ENCODE measurements at regions not wholly inside any gene's neighbourhood (a gene's known extent, or its start where the extent isn't known, plus 50 kb on each side); places are given as distances from the start of the nearest gene placed in this dataset.

- H3K4me3 ChIP-seq (ENCODE audit: low read depth in 1 of 5, low read length in 5 of 5): no peak overlapping the region
- H3K27me3 ChIP-seq (ENCODE audit: control insufficient read depth in 5 of 5, insufficient read depth in 4 of 5, low read length in 5 of 5): no peaks in the 10 kb centered on the region
- peaks cover 0 to 5% (median 0%) of the 10 kb centered on the region in 5 donors for H3K9me3 ChIP-seq (ENCODE audit: control insufficient read depth in 5 of 5, low read length in 5 of 5)
- no peaks in the 10 kb centered on the region for H3K4me1 ChIP-seq (ENCODE audit: control insufficient read depth in 5 of 5, insufficient read depth in 5 of 5, low read length in 5 of 5)
- H3K9ac ChIP-seq (ENCODE audit: low read length in 5 of 5): no peak overlapping the region
- H3K36me3 ChIP-seq (ENCODE audit: control insufficient read depth in 5 of 5, insufficient read depth in 5 of 5, low read length in 5 of 5): no peaks in the 10 kb centered on the region
- no peak overlapping the region for H3K27ac ChIP-seq (ENCODE audit: low read depth, low read length)
Measured at GRCh38 chr13:64675255-64675892, 2554.8 kb downstream of the PCDH9 start.

DNA sequence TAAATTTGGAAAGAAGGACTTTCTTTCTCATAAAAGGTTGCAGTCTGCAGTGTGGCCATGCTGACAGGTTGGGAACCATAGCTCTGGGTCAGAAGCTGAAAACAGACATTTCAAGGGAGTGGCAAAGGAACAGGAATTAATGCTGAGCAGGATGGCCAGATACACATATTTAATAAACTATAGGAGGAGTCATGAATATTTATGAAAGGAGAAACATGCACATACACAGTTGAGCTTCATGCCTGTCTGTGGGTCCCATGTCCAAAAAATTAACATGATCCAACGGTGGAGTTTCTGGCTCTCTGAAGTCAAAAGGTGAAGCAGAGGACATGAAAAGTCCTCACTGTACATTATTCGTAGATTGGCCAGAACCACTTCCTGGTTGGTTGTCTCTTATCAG, 2556.0 kb downstream of the PCDH9 start:
- Histone ChIP-seq H3K27me3 (ENCODE audit: control insufficient read depth in 5 of 5, insufficient read depth in 4 of 5, low read length in 5 of 5) (no peaks in the 10 kb centered on the region), H3K36me3 (ENCODE audit: control insufficient read depth in 5 of 5, insufficient read depth in 5 of 5, low read length in 5 of 5) (no peaks in the 10 kb centered on the region), H3K9ac (ENCODE audit: low read length in 5 of 5) (no peak overlapping the region), H3K27ac (ENCODE audit: low read depth, low read length) (no peak overlapping the region), H3K9me3 (ENCODE audit: control insufficient read depth in 5 of 5, low read length in 5 of 5) (peaks cover 0 to 3% (median 0%) of the 10 kb centered on the region in 5 donors), H3K4me3 (ENCODE audit: low read depth in 1 of 5, low read length in 5 of 5) (no peak overlapping the region), H3K4me1 (ENCODE audit: control insufficient read depth in 5 of 5, insufficient read depth in 5 of 5, low read length in 5 of 5) (no peaks in the 10 kb centered on the region)

GRCh38 chr13:64672751-64673150, 2557.4 kb downstream of the PCDH9 start:
- no peak overlapping the region for H3K4me3 ChIP-seq (ENCODE audit: low read depth in 1 of 5, low read length in 5 of 5)
- H3K27me3 ChIP-seq (ENCODE audit: control insufficient read depth in 5 of 5, insufficient read depth in 4 of 5, low read length in 5 of 5): no peaks in the 10 kb centered on the region
- H3K9ac ChIP-seq (ENCODE audit: low read length in 5 of 5): no peak overlapping the region
- H3K9me3 ChIP-seq (ENCODE audit: control insufficient read depth in 5 of 5, low read length in 5 of 5): peaks cover 0 to 3% (median 0%) of the 10 kb centered on the region in 5 donors
- H3K4me1 ChIP-seq (ENCODE audit: control insufficient read depth in 5 of 5, insufficient read depth in 5 of 5, low read length in 5 of 5): no peaks in the 10 kb centered on the region
- no peaks in the 10 kb centered on the region for H3K36me3 ChIP-seq (ENCODE audit: control insufficient read depth in 5 of 5, insufficient read depth in 5 of 5, low read length in 5 of 5)
- no peak overlapping the region for H3K27ac ChIP-seq (ENCODE audit: low read depth, low read length)

- H3K36me3 ChIP-seq (ENCODE audit: control insufficient read depth in 5 of 5, insufficient read depth in 5 of 5, low read length in 5 of 5): no peaks in the 10 kb centered on the region
- H3K9me3 ChIP-seq (ENCODE audit: control insufficient read depth in 5 of 5, low read length in 5 of 5): peaks cover 3 to 16% (median 15%) of the 10 kb centered on the region in 5 donors
- no peak overlapping the region for H3K27ac ChIP-seq (ENCODE audit: low read depth, low read length)
- H3K4me1 ChIP-seq (ENCODE audit: control insufficient read depth in 5 of 5, insufficient read depth in 5 of 5, low read length in 5 of 5): no peaks in the 10 kb centered on the region
- H3K27me3 ChIP-seq (ENCODE audit: control insufficient read depth in 5 of 5, insufficient read depth in 4 of 5, low read length in 5 of 5): no peaks in the 10 kb centered on the region
- no peak overlapping the region for H3K4me3 ChIP-seq (ENCODE audit: low read depth in 1 of 5, low read length in 5 of 5)
- no peak overlapping the region for H3K9ac ChIP-seq (ENCODE audit: low read length in 5 of 5)
Measured at GRCh38 chr13:64662887-64663593, 2567.1 kb downstream of the PCDH9 start.

DNA sequence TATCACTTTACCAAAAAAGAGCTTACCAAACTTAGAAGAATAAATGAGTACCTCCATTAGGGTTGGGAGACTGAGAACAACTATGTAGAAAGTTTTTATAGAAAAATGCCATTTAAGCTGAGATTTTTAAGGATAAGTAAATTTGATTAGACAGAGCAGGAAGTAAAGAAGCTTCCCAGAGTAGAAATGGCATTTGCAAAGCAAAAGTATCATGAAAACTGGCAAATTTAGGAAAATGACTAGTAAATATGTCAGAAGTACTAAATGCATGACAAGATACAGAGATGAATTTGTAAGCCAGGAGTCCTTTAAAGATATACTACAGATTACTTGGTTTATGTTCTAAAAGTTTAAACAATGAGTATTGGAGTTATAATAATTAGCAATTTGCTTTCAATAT, 2581.8 kb downstream of the PCDH9 start:
- no peaks in the 10 kb centered on the region for H3K4me1 ChIP-seq (ENCODE audit: control insufficient read depth in 5 of 5, insufficient read depth in 5 of 5, low read length in 5 of 5)
- no peaks in the 10 kb centered on the region for H3K9me3 ChIP-seq (ENCODE audit: control insufficient read depth in 5 of 5, low read length in 5 of 5)
- no peak overlapping the region for H3K27ac ChIP-seq (ENCODE audit: low read depth, low read length)
- no peak overlapping the region for H3K9ac ChIP-seq (ENCODE audit: low read length in 5 of 5)
- no peak overlapping the region for H3K4me3 ChIP-seq (ENCODE audit: low read depth in 1 of 5, low read length in 5 of 5)
- H3K27me3 ChIP-seq (ENCODE audit: control insufficient read depth in 5 of 5, insufficient read depth in 4 of 5, low read length in 5 of 5): no peaks in the 10 kb centered on the region
- H3K36me3 ChIP-seq (ENCODE audit: control insufficient read depth in 5 of 5, insufficient read depth in 5 of 5, low read length in 5 of 5): no peaks in the 10 kb centered on the region

GRCh38 chr13:64643066-64643465, 2587.1 kb downstream of the PCDH9 start:
- Histone ChIP-seq H3K9ac (ENCODE audit: low read length in 5 of 5) (no peak overlapping the region), H3K27me3 (ENCODE audit: control insufficient read depth in 5 of 5, insufficient read depth in 4 of 5, low read length in 5 of 5) (no peaks in the 10 kb centered on the region), H3K4me3 (ENCODE audit: low read depth in 1 of 5, low read length in 5 of 5) (no peak overlapping the region), H3K36me3 (ENCODE audit: control insufficient read depth in 5 of 5, insufficient read depth in 5 of 5, low read length in 5 of 5) (no peaks in the 10 kb centered on the region), H3K4me1 (ENCODE audit: control insufficient read depth in 5 of 5, insufficient read depth in 5 of 5, low read length in 5 of 5) (no peaks in the 10 kb centered on the region), H3K9me3 (ENCODE audit: control insufficient read depth in 5 of 5, low read length in 5 of 5) (no peaks in the 10 kb centered on the region), H3K27ac (ENCODE audit: low read depth, low read length) (no peak overlapping the region)

DNA sequence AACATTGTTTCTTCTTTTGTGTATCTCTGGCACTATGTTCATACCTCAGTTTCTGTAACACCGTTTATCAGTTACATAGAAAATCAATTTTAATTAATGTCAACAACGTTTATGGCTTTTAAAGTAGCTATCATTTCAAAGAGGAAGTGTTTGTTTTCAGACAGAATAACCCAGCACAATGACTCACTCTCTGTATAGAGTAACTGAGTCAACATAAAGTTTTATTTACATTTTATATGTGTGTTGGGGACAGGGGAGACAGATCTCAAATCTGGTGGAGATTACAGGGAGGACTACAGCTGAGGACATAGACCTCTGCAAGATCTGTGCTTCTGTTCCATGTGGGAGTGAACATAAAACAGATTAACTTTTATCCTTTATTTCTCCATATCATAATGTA, 2590.1 kb downstream of the PCDH9 start:
- no peak overlapping the region for H3K27ac ChIP-seq (ENCODE audit: low read depth, low read length)
- no peak overlapping the region for H3K4me3 ChIP-seq (ENCODE audit: low read depth in 1 of 5, low read length in 5 of 5)
- no peaks in the 10 kb centered on the region for H3K27me3 ChIP-seq (ENCODE audit: control insufficient read depth in 5 of 5, insufficient read depth in 4 of 5, low read length in 5 of 5)
- no peaks in the 10 kb centered on the region for H3K9me3 ChIP-seq (ENCODE audit: control insufficient read depth in 5 of 5, low read length in 5 of 5)
- no peaks in the 10 kb centered on the region for H3K36me3 ChIP-seq (ENCODE audit: control insufficient read depth in 5 of 5, insufficient read depth in 5 of 5, low read length in 5 of 5)
- H3K9ac ChIP-seq (ENCODE audit: low read length in 5 of 5): no peak overlapping the region
- no peaks in the 10 kb centered on the region for H3K4me1 ChIP-seq (ENCODE audit: control insufficient read depth in 5 of 5, insufficient read depth in 5 of 5, low read length in 5 of 5)

- Histone ChIP-seq H3K9ac (ENCODE audit: low read length in 5 of 5) (no peak overlapping the region), H3K4me1 (ENCODE audit: control insufficient read depth in 5 of 5, insufficient read depth in 5 of 5, low read length in 5 of 5) (no peaks in the 10 kb centered on the region), H3K27me3 (ENCODE audit: control insufficient read depth in 5 of 5, insufficient read depth in 4 of 5, low read length in 5 of 5) (no peaks in the 10 kb centered on the region), H3K27ac (ENCODE audit: low read depth, low read length) (no peak overlapping the region), H3K9me3 (ENCODE audit: control insufficient read depth in 5 of 5, low read length in 5 of 5) (no peaks in the 10 kb centered on the region), H3K4me3 (ENCODE audit: low read depth in 1 of 5, low read length in 5 of 5) (no peak overlapping the region), H3K36me3 (ENCODE audit: control insufficient read depth in 5 of 5, insufficient read depth in 5 of 5, low read length in 5 of 5) (no peaks in the 10 kb centered on the region)
Measured at GRCh38 chr13:64639206-64639605, 2590.9 kb downstream of the PCDH9 start.

- Histone ChIP-seq H3K27ac (ENCODE audit: low read depth, low read length) (no peak overlapping the region), H3K9me3 (ENCODE audit: control insufficient read depth in 5 of 5, low read length in 5 of 5) (no peaks in the 10 kb centered on the region), H3K36me3 (ENCODE audit: control insufficient read depth in 5 of 5, insufficient read depth in 5 of 5, low read length in 5 of 5) (no peaks in the 10 kb centered on the region), H3K4me3 (ENCODE audit: low read depth in 1 of 5, low read length in 5 of 5) (no peak overlapping the region), H3K27me3 (ENCODE audit: control insufficient read depth in 5 of 5, insufficient read depth in 4 of 5, low read length in 5 of 5) (no peaks in the 10 kb centered on the region), H3K9ac (ENCODE audit: low read length in 5 of 5) (no peak overlapping the region), H3K4me1 (ENCODE audit: control insufficient read depth in 5 of 5, insufficient read depth in 5 of 5, low read length in 5 of 5) (no peaks in the 10 kb centered on the region)
Measured at GRCh38 chr13:64633948-64634347, 2596.2 kb downstream of the PCDH9 start.

DNA sequence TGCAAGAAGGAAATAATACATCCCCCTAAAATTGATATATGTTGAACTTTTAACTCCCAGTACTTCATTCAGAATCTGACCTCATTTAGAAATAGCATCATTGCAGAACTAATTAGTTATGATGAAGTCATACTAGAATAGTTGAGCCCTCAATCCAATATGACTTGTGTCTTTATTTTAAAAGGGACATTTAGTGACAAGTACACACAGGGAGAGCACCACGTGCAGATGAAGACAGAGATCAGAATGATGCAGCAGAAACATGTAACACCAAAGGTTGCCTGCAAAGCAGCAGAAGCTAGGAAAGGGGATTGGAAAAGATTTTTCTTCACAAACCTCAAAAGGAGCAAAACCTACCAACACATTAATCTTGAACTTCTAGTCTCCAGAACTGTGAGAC, 2602.5 kb downstream of the PCDH9 start:
- no peak overlapping the region for H3K9ac ChIP-seq (ENCODE audit: low read length in 5 of 5)
- no peak overlapping the region for H3K27ac ChIP-seq (ENCODE audit: low read depth, low read length)
- H3K4me1 ChIP-seq (ENCODE audit: control insufficient read depth in 5 of 5, insufficient read depth in 5 of 5, low read length in 5 of 5): no peaks in the 10 kb centered on the region
- no peaks in the 10 kb centered on the region for H3K36me3 ChIP-seq (ENCODE audit: control insufficient read depth in 5 of 5, insufficient read depth in 5 of 5, low read length in 5 of 5)
- H3K4me3 ChIP-seq (ENCODE audit: low read depth in 1 of 5, low read length in 5 of 5): no peak overlapping the region
- no peaks in the 10 kb centered on the region for H3K9me3 ChIP-seq (ENCODE audit: control insufficient read depth in 5 of 5, low read length in 5 of 5)
- no peaks in the 10 kb centered on the region for H3K27me3 ChIP-seq (ENCODE audit: control insufficient read depth in 5 of 5, insufficient read depth in 4 of 5, low read length in 5 of 5)
